Fibroblast of lung (primary cell): ENCODE measurements at regions not wholly inside any gene's neighbourhood (a gene's known extent, or its start where the extent isn't known, plus 50 kb on each side); places are given as distances from the start of the nearest gene placed in this dataset.

Experiments used
- CTCF ChIP-seq, 2 donors: IDR thresholded peaks in 1 of 2; conservative IDR thresholded peaks in 1 of 2; 1 replicate in 1 of 2; 2 replicates in 1 of 2; pipeline ENCODE4 v1.5.1; 2011 to 2012; ENCODE audit warnings: low read length in 2 of 2, control low read depth in 1 of 2, inconsistent platforms in 1 of 2, low read depth in 1 of 2, mild to moderate bottlenecking in 1 of 2
- EZH2 ChIP-seq: IDR thresholded peaks from 2 replicates; pipeline ENCODE4 v1.5.1; 2012; ENCODE audit warnings: low read length, control low read depth, mild to moderate bottlenecking; ENCODE audit errors: missing control alignments

GRCh38 chr3:23734481-23734880 lies 71.3 kb upstream of the UBE2E1 start:
- TF ChIP-seq CTCF (conservative IDR thresholded peaks at IDR 0.05 in 1 of 2, IDR thresholded peaks at IDR 0.05 in 1 of 2; ENCODE audit: low read depth in 1 of 2, low read length in 2 of 2) = no peak
- no peak for TF ChIP-seq EZH2
